Thyroid gland (tissue), 4 donors: ENCODE measurements at regions not wholly inside any gene's neighbourhood (a gene's known extent, or its start where the extent isn't known, plus 50 kb on each side); places are given as distances from the start of the nearest gene placed in this dataset.

Source experiments
- POLR2A ChIP-seq, 2 donors: fragments of 450-650 bp; IDR thresholded peaks; one replicate each; pipeline ENCODE4 v1.6.1; 2017; ENCODE audit warnings: antibody characterized with exemption in 2 of 2, mild to moderate bottlenecking in 2 of 2, moderate library complexity in 1 of 2
- TF ChIP-seq, protein P1 (sequence below), 6 experiments: fragments of 200-600 bp in 3 of 6; fragments of 450-650 bp in 3 of 6; sonication (generic) in 3 of 6; IDR thresholded peaks; one replicate each; pipeline ENCODE4 v1.5.1; 2016 to 2019; ENCODE audit warnings: antibody characterized with exemption in 6 of 6, mild to moderate bottlenecking in 2 of 6, inconsistent platforms in 1 of 6, moderate library complexity in 1 of 6

DNA sequence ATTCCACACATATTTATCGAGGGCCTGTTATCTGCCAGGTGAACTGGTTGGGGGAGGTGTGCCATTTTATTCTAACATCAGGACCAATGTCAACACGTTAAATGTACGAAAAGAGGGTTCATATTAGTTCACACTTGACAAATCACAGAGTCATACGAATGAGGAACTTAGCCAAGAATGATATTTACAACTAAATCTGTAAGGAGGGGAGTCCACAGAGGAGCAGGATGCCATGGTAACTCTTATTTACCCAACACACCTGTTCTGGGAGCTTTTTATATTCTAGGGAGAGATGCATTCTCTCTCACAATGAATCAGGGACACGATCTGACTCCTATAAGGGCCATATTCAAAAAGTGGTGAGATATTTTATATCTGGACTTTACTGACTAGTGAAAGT is 144.1 kb downstream of the CDC42EP3 start:
- TF ChIP-seq, protein P1, sequence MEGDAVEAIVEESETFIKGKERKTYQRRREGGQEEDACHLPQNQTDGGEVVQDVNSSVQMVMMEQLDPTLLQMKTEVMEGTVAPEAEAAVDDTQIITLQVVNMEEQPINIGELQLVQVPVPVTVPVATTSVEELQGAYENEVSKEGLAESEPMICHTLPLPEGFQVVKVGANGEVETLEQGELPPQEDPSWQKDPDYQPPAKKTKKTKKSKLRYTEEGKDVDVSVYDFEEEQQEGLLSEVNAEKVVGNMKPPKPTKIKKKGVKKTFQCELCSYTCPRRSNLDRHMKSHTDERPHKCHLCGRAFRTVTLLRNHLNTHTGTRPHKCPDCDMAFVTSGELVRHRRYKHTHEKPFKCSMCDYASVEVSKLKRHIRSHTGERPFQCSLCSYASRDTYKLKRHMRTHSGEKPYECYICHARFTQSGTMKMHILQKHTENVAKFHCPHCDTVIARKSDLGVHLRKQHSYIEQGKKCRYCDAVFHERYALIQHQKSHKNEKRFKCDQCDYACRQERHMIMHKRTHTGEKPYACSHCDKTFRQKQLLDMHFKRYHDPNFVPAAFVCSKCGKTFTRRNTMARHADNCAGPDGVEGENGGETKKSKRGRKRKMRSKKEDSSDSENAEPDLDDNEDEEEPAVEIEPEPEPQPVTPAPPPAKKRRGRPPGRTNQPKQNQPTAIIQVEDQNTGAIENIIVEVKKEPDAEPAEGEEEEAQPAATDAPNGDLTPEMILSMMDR (IDR thresholded peaks at IDR 0.05), result no peak
- TF ChIP-seq POLR2A (IDR thresholded peaks at IDR 0.05), result no peak
